ENCODE measurements at regions not wholly inside any gene's neighbourhood (a gene's known extent, or its start where the extent isn't known, plus 50 kb on each side); places are given as distances from the start of the nearest gene placed in this dataset.

- TF ChIP-seq POLR2A (IDR thresholded peaks at IDR 0.05; ENCODE audit: extremely low read depth, insufficient read length) (no peak), CTCF (IDR thresholded peaks at IDR 0.05; ENCODE audit: low read depth, low read length) (no peak)
Measured at GRCh38 chr5:29894668-29895067, 1298.8 kb upstream of the CDH6 start.
